ENCODE measurements at regions not wholly inside any gene's neighbourhood (a gene's known extent, or its start where the extent isn't known, plus 50 kb on each side); places are given as distances from the start of the nearest gene placed in this dataset.

DNA sequence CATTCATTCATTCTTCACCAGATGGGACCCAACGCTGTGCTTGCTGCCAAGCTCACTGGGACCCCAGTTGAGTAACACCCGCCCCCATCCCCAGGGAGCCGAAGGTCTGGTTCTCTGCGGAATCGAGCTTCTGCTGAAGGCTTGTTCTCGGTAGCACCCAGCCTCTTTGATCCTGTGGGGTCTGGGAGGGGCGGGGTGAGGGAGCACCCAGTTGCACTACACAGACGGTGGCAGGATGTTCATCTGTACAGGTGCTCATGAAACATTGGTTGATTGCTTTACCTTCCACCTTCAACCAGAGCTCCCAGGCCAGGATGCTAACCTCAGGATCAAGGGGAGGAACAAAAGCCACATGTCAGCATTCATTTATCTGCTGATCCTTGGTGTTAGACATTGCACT is 77.7 kb upstream of the RGMA start:
- Histone ChIP-seq H3K4me1 (ENCODE audit: control insufficient read depth, insufficient read depth, low read length) (no peaks in the 10 kb centered on the region), H3K27me3 (ENCODE audit: control insufficient read depth, insufficient read depth, low read length) (no peaks in the 10 kb centered on the region), H4K20me1 (ENCODE audit: insufficient read depth, low read length) (no peaks in the 10 kb centered on the region), H3K36me3 (ENCODE audit: control insufficient read depth, insufficient read depth, low read length) (no peaks in the 10 kb centered on the region), H3K4me2 (ENCODE audit: low read depth, low read length) (no peak overlapping the region), H3K9me1 (ENCODE audit: insufficient read depth, low read length) (no peaks in the 10 kb centered on the region), H2BK15ac (ENCODE audit: low read depth, low read length) (no peak overlapping the region), H4K5ac (ENCODE audit: low read depth, low read length) (no peak overlapping the region), H3K27ac (ENCODE audit: insufficient read depth, low read length) (no peak overlapping the region), H3K14ac (replicated peaks; ENCODE audit: low read depth, low read length) (no peak overlapping the region), H3K18ac (ENCODE audit: low read depth, low read length) (no peak overlapping the region), H4K91ac (ENCODE audit: insufficient read depth, low read depth, low read length) (no peak overlapping the region), H2AK9ac (replicated peaks; ENCODE audit: low read depth, low read length, poor library complexity) (no peak overlapping the region), H2AK5ac (ENCODE audit: low read depth, low read length) (no peak overlapping the region), H3K9me3 (ENCODE audit: control insufficient read depth, insufficient read depth, low read length) (peaks cover 9% of the 10 kb centered on the region; the same call in 1 of the 2 replicates), H3K23ac (ENCODE audit: low read depth, low read length) (no peak overlapping the region), H2BK120ac (ENCODE audit: low read depth, low read length) (no peak overlapping the region), H2AFZ (replicated peaks; ENCODE audit: low read length, poor library complexity) (no peak overlapping the region), H4K8ac (ENCODE audit: low read depth in 2 of 2, low read length in 2 of 2) (no peak overlapping the region), H3K56ac (ENCODE audit: extremely low read depth, insufficient read depth, low read length) (no peak overlapping the region), H3K4me3 (ENCODE audit: insufficient read depth, low read depth, low read length) (no peak overlapping the region), H3K4ac (ENCODE audit: low read depth, low read length) (no peak overlapping the region), H3K79me1 (ENCODE audit: low read depth in 1 of 2, low read length in 2 of 2) (no peaks in the 10 kb centered on the region), H2BK5ac (ENCODE audit: low read depth, low read length, poor library complexity, severe bottlenecking) (no peak overlapping the region), H2BK20ac (ENCODE audit: low read depth, low read length) (no peak overlapping the region), H3K9ac (ENCODE audit: low read depth, low read length) (no peak overlapping the region)
- no CpG with 5 or more reads among the region's 8 CpGs for WGBS, 2 experiments (ENCODE audit: extremely low coverage in 2 of 2, insufficient read length in 1 of 2)
- BruUV-seq (replicated peaks) = no TSS peak
- dilution Hi-C loops (cut with HindIII; ENCODE audit: low sequenced_read_pairs, unreplicated experiment) (no loop called here), intact Hi-C loops (cut with micrococcal nuclease) (no loop called here), in situ Hi-C loops (cut with MboI; ENCODE audit: low sequenced_read_pairs) (no loop called here)
- POLR2A ChIA-PET (ENCODE audit: unreplicated experiment) = no interaction called here
- CTCF ChIA-PET = no interaction called here
- DNase-seq (no peak), ATAC-seq (ENCODE audit: low read depth) (no peak)
- TF ChIP-seq RAD21 (IDR thresholded peaks at IDR 0.05; ENCODE audit: low read length) (no peak), RFX5 (IDR thresholded peaks at IDR 0.05; ENCODE audit: low read depth, low read length) (no peak), CTCF (conservative IDR thresholded peaks at IDR 0.05; ENCODE audit: low read depth, low read length) (no peak), NFE2L2 (IDR thresholded peaks at IDR 0.05; ENCODE audit: low read depth, low read length) (no peak), MXI1 (IDR thresholded peaks at IDR 0.05; ENCODE audit: borderline replicate concordance, low read depth, low read length) (no peak), USF2 (IDR thresholded peaks at IDR 0.05; ENCODE audit: low read depth, low read length) (no peak)
- TF ChIP-seq, protein P1, sequence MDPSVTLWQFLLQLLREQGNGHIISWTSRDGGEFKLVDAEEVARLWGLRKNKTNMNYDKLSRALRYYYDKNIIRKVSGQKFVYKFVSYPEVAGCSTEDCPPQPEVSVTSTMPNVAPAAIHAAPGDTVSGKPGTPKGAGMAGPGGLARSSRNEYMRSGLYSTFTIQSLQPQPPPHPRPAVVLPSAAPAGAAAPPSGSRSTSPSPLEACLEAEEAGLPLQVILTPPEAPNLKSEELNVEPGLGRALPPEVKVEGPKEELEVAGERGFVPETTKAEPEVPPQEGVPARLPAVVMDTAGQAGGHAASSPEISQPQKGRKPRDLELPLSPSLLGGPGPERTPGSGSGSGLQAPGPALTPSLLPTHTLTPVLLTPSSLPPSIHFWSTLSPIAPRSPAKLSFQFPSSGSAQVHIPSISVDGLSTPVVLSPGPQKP (IDR thresholded peaks at IDR 0.05; ENCODE audit: borderline replicate concordance, low read depth, low read length) = no peak
